ENCODE measurements at regions not wholly inside any gene's neighbourhood (a gene's known extent, or its start where the extent isn't known, plus 50 kb on each side); places are given as distances from the start of the nearest gene placed in this dataset.

GRCh38 chr10:108086502-108086901 lies 922.0 kb upstream of the SORCS1 start:
- no peak overlapping the region for H2BK12ac ChIP-seq (ENCODE audit: insufficient read length, low read depth, low read length)
- H3K9ac ChIP-seq (ENCODE audit: extremely low read depth, insufficient read length, low read length): no peak overlapping the region
- H4K5ac ChIP-seq (ENCODE audit: insufficient read length, low read depth, low read length): no peak overlapping the region
- H2BK120ac ChIP-seq (ENCODE audit: low read depth, low read length, poor library complexity, severe bottlenecking): no peak overlapping the region
- H3K27ac ChIP-seq (ENCODE audit: insufficient read length, low read depth, low read length): no peak overlapping the region
- H3K18ac ChIP-seq (ENCODE audit: insufficient read length, low read depth, low read length): no peak overlapping the region
- no peaks in the 10 kb centered on the region for H3K4me1 ChIP-seq (ENCODE audit: insufficient read depth, low read length)
- H3K27me3 ChIP-seq (ENCODE audit: insufficient read depth, low read length): no peaks in the 10 kb centered on the region
- peaks cover 0 to 5% of the 10 kb centered on the region in 2 experiments; a peak in 2 of 5 replicates for H3K9me3 Mint-ChIP-seq
- H2BK15ac ChIP-seq (ENCODE audit: low read depth, low read length): no peak overlapping the region
- H2AFZ ChIP-seq (ENCODE audit: low read length): no peak overlapping the region
- no CpG with 5 or more reads among the region's 1 CpG for WGBS (ENCODE audit: extremely low coverage, insufficient read length, low lambda C conversion rate)
- H3K4me1 Mint-ChIP-seq: peaks cover 10 to 11% of the 10 kb centered on the region in 2 experiments
- no peaks in the 10 kb centered on the region for H3K79me1 ChIP-seq (ENCODE audit: insufficient read depth, low read depth, low read length, poor library complexity, severe bottlenecking)
- H3T11ph ChIP-seq (ENCODE audit: low read length): no peak overlapping the region
- peaks cover 0 to 3% (median 0%) of the 10 kb centered on the region in 3 experiments; a peak in 2 of 7 replicates for H3K36me3 Mint-ChIP-seq (ENCODE audit: insufficient read depth in 1 of 3, low read depth in 3 of 3)
- no peak for DNase-seq
- H2BK5ac ChIP-seq (ENCODE audit: insufficient read length, low read length): no peak overlapping the region
- H3K14ac ChIP-seq (ENCODE audit: insufficient read depth, low read length): no peak overlapping the region
- no peak overlapping the region for H3K23ac ChIP-seq (ENCODE audit: insufficient read length, low read depth, low read length)
- H3K56ac ChIP-seq (ENCODE audit: insufficient read length, low read depth, low read length): no peak overlapping the region
- no peak overlapping the region for H3K4me2 ChIP-seq (ENCODE audit: insufficient read depth, insufficient read length, low read length)
- TF ChIP-seq CTCF (conservative IDR thresholded peaks at IDR 0.05): no peak
- no peaks in the 10 kb centered on the region for H4K20me1 ChIP-seq (ENCODE audit: control insufficient read depth, insufficient read depth, insufficient read length)
- no peak overlapping the region for H4K8ac ChIP-seq (replicated peaks; ENCODE audit: insufficient read length, low read depth, low read length)
- no peaks in the 10 kb centered on the region for H3K27me3 Mint-ChIP-seq (ENCODE audit: low read depth)
- H3K4me3 Mint-ChIP-seq: no peak overlapping the region
- no peaks in the 10 kb centered on the region for H3K23me2 ChIP-seq (ENCODE audit: insufficient read length, low read depth, low read length, poor library complexity, severe bottlenecking)
- H3K79me2 ChIP-seq (ENCODE audit: insufficient read depth, low read length): no peaks in the 10 kb centered on the region
- H3K9me3 ChIP-seq (ENCODE audit: control insufficient read depth, low read depth, low read length): no peaks in the 10 kb centered on the region
- H3K27ac Mint-ChIP-seq: no peak overlapping the region
- no peak overlapping the region for H4K91ac ChIP-seq (ENCODE audit: insufficient read length, low read depth, low read length)
- no peak overlapping the region for H3K4ac ChIP-seq (ENCODE audit: low read depth, low read length)
- H2AK5ac ChIP-seq (ENCODE audit: insufficient read length, low read length): no peak overlapping the region
- no peak overlapping the region for H2BK20ac ChIP-seq (ENCODE audit: low read depth, low read length, poor library complexity, severe bottlenecking)

Measured in H9 (cell line).